Spinal cord (tissue), 10 donors: ENCODE measurements at regions not wholly inside any gene's neighbourhood (a gene's known extent, or its start where the extent isn't known, plus 50 kb on each side); places are given as distances from the start of the nearest gene placed in this dataset. TPM values are rescaled to one million over a fixed set of nuclear protein-coding genes. Genes with fewer than 3 reads are reported as not detected.

ENCODE experiments used
- DNase-seq, 6 donors: peaks; one replicate each; pipeline versions ENCODE4 v3.0.0 to v3.0.0-alpha.2; 2013 to 2015; ENCODE audit warnings: low spot score in 6 of 6, low read depth in 4 of 6
- H3K27ac ChIP-seq: one replicate; pipeline ENCODE4 v1.5.1; 2013; ENCODE audit warnings: low read depth, low read length, control low read depth
- H3K27me3 ChIP-seq: one replicate; pipeline ENCODE4 v1.6.1; 2013; ENCODE audit warnings: low read length; ENCODE audit not compliant: control insufficient read depth, insufficient read depth
- H3K36me3 ChIP-seq: one replicate; pipeline ENCODE4 v1.6.1; 2013; ENCODE audit warnings: low read length; ENCODE audit not compliant: control insufficient read depth, insufficient read depth
- H3K4me1 ChIP-seq: one replicate; pipeline ENCODE4 v1.6.1; 2013; ENCODE audit warnings: low read length; ENCODE audit not compliant: control insufficient read depth, insufficient read depth
- H3K4me3 ChIP-seq: one replicate; pipeline ENCODE4 v1.5.1; 2013; ENCODE audit warnings: low read depth, low read length, control low read depth
- H3K9me3 ChIP-seq: one replicate; pipeline ENCODE4 v1.6.1; 2013; ENCODE audit warnings: low read length; ENCODE audit not compliant: control insufficient read depth, insufficient read depth
- WGBS: methylation state at CpG from one replicate; pipeline ENCODE4 v1.1.5; 2013; ENCODE audit warnings: missing lambda C conversion rate; ENCODE audit not compliant: insufficient coverage; 5-methylcytosine and 5-hydroxymethylcytosine counted together
- small RNA-seq: library from RNA; depleted of rRNA; stranded (forward); fragments of <200 nt; gene quantifications from one replicate; pipeline ENCODE3, GENCODE V24; 2014; ENCODE audit warnings: low replicate concordance
- donor health status: healthy.

GRCh38 chr9:116099821-116100220 is 53.8 kb upstream of the PAPPA start:
- WGBS = no CpG with 5 or more reads among the region's 1 CpG
- no peak overlapping the region for H3K4me3 ChIP-seq
- no peaks in the 10 kb centered on the region for H3K4me1 ChIP-seq
- no peak for DNase-seq
- H3K36me3 ChIP-seq = no peaks in the 10 kb centered on the region
- no peak overlapping the region for H3K27ac ChIP-seq
- no peaks in the 10 kb centered on the region for H3K9me3 ChIP-seq
- no peaks in the 10 kb centered on the region for H3K27me3 ChIP-seq

GRCh38 chr9:116100711-116101121 is 52.9 kb upstream of the PAPPA start:
- Histone ChIP-seq H3K36me3 (no peaks in the 10 kb centered on the region), H3K4me3 (no peak overlapping the region), H3K27ac (no peak overlapping the region), H3K4me1 (no peaks in the 10 kb centered on the region), H3K9me3 (no peaks in the 10 kb centered on the region), H3K27me3 (no peaks in the 10 kb centered on the region)
- no peak for DNase-seq
- WGBS = 93% methylated on average over 2 of the region's 3 CpGs

GRCh38 chr9:116101516-116101915 is 52.1 kb upstream of the PAPPA start:
- DNase-seq = no peak
- no CpG with 5 or more reads among the region's 1 CpG for WGBS
- no peak overlapping the region for H3K4me3 ChIP-seq
- H3K4me1 ChIP-seq = no peaks in the 10 kb centered on the region
- no peaks in the 10 kb centered on the region for H3K27me3 ChIP-seq
- no peaks in the 10 kb centered on the region for H3K9me3 ChIP-seq
- H3K27ac ChIP-seq = no peak overlapping the region
- no peaks in the 10 kb centered on the region for H3K36me3 ChIP-seq

GRCh38 chr9:116102596-116102995 is 51.0 kb upstream of the PAPPA start:
- H3K36me3 ChIP-seq = no peaks in the 10 kb centered on the region
- H3K9me3 ChIP-seq = no peaks in the 10 kb centered on the region
- no peaks in the 10 kb centered on the region for H3K27me3 ChIP-seq
- H3K4me3 ChIP-seq = no peak overlapping the region
- no peaks in the 10 kb centered on the region for H3K4me1 ChIP-seq
- WGBS = 61% methylated on average over 3 of the region's 6 CpGs
- no peak overlapping the region for H3K27ac ChIP-seq
- peak in 2 of 6 donors; percentile 11 to 35 for DNase-seq

Small RNA genes lying in the stretch of these regions (small RNA-seq; reads per million reads assigned to genes)
- not detected for gene RF00004
